Hepatocyte (in vitro differentiated cells): ENCODE measurements at regions not wholly inside any gene's neighbourhood (a gene's known extent, or its start where the extent isn't known, plus 50 kb on each side); places are given as distances from the start of the nearest gene placed in this dataset.

Source experiments
- EZH2phosphoT487 ChIP-seq: fragments of 200-600 bp; sonication (generic); IDR thresholded peaks from one replicate; pipeline ENCODE4 v1.6.1; 2018; ENCODE audit warnings: antibody characterized with exemption, mild to moderate bottlenecking, low read depth, moderate library complexity; ENCODE audit not compliant: unreplicated experiment, severe bottlenecking
- TF ChIP-seq, protein P1 (sequence below): fragments of 200-600 bp; sonication (generic); IDR thresholded peaks from 2 replicates; pipeline ENCODE4 v1.5.1; 2016; ENCODE audit warnings: antibody characterized with exemption, mild to moderate bottlenecking; ENCODE audit not compliant: poor library complexity

DNA sequence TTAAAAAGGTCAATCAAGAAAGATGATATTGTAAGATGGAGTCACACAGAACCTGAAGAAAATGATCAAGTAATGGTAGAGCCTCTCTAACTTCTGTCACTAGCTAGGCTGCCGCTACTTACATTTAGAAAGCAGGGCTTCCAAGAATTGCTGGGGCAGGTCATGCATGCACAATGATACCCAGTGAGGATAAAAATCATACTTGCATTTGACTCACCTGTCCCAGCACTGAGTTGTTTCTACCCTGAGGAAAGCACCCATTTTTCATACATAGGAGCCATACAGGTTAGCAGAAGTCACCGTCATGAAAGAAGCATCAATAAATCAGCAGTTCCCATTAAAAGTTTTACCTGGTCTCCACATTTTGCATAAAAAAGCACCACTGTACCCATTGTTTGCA, 662.3 kb upstream of the FANCL start:
- no peak for TF ChIP-seq EZH2phosphoT487
- TF ChIP-seq, protein P1, sequence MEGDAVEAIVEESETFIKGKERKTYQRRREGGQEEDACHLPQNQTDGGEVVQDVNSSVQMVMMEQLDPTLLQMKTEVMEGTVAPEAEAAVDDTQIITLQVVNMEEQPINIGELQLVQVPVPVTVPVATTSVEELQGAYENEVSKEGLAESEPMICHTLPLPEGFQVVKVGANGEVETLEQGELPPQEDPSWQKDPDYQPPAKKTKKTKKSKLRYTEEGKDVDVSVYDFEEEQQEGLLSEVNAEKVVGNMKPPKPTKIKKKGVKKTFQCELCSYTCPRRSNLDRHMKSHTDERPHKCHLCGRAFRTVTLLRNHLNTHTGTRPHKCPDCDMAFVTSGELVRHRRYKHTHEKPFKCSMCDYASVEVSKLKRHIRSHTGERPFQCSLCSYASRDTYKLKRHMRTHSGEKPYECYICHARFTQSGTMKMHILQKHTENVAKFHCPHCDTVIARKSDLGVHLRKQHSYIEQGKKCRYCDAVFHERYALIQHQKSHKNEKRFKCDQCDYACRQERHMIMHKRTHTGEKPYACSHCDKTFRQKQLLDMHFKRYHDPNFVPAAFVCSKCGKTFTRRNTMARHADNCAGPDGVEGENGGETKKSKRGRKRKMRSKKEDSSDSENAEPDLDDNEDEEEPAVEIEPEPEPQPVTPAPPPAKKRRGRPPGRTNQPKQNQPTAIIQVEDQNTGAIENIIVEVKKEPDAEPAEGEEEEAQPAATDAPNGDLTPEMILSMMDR: no peak
